ENCODE measurements at regions not wholly inside any gene's neighbourhood (a gene's known extent, or its start where the extent isn't known, plus 50 kb on each side); places are given as distances from the start of the nearest gene placed in this dataset.
"Not testable (repeated sequence)": the region's sequence is repeated elsewhere in the genome, so short reads cannot be mapped to it uniquely, and the experiment has no call there.

GRCh38 chr5:72760259-72760658, 56.2 kb upstream of the TNPO1 start:
- no peak for DNase-seq (ENCODE audit: low spot score)

- DNase-seq (ENCODE audit: low spot score), result no peak
Observed at GRCh38 chr5:72752909-72753308, 63.6 kb upstream of the TNPO1 start.

GRCh38 chr5:72749362-72749997, 67.0 kb upstream of the TNPO1 start:
- no peak for DNase-seq (ENCODE audit: low spot score)

- no peak for DNase-seq (ENCODE audit: low spot score)
Observed at GRCh38 chr5:72747826-72748225, 68.6 kb upstream of the TNPO1 start.

GRCh38 chr5:72746736-72747135, 69.7 kb upstream of the TNPO1 start:
- no peak for DNase-seq (ENCODE audit: low spot score)

DNA sequence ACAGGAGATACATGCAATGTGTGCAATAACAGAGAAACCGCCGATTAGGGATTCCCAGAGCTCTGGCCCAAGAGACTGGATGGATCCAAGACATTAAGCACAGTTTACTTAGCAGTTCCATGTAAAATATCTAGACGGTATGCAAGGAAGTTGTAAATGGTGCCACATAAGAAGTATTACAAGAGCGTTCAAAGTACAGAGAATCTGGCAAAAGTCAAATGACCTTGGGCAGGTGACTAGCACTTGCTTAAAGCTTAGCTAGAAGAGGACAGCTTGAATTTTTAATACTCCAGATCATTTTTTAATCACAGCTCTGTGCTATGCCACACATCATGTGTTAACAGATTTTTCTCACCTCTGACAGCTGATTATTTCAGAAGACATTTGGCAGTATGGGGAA, 72.3 kb upstream of the TNPO1 start:
- no peak for DNase-seq (ENCODE audit: low spot score)

GRCh38 chr5:72741805-72742204, 74.7 kb upstream of the TNPO1 start:
- DNase-seq (ENCODE audit: low spot score), result no peak

DNA sequence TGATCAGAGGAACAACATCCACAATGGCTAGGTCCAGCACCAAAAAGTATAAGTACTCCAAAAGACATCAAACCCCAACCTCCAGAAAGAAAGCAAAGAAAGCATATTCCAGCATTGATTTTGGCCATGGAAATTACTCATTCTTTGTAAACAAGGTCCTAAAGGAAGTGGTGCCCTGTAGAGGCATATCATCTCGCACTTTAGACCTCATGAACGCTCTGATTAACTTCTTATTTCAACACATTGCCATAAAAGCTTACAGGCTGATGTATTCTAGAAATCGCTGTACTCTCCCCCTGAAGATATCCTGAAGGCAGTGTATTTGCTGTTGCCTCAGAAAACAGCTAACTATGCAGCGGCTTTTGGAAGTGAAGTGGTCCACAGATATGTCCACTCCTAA, 82.7 kb upstream of the TNPO1 start:
- no peak for DNase-seq (ENCODE audit: low spot score)

DNA sequence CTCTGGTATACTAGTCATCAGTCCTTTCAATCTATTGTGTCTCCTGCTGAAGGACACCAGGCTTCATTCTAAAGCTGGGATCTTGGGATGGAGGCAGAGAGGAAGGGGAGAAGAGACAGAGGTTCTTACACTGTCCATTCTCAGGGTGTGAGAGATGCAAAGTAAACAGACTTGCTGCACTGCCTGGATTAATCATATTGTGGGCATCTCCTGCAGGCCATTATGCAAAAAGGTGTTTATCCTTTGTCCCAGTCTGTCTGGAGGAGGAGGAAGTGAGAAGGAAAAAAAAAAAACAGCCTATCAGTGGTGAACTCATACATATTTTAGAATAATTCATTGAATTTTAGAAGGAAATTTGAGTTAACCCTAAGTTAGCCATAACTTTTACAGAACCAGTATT, 92.9 kb upstream of the TNPO1 start:
- DNase-seq (ENCODE audit: low spot score), result no peak

GRCh38 chr5:72722792-72723452, 93.5 kb upstream of the TNPO1 start:
- DNase-seq (ENCODE audit: low spot score), result no peak

GRCh38 chr5:72721844-72722243, 94.6 kb upstream of the TNPO1 start:
- DNase-seq (ENCODE audit: low spot score), result no peak

DNA sequence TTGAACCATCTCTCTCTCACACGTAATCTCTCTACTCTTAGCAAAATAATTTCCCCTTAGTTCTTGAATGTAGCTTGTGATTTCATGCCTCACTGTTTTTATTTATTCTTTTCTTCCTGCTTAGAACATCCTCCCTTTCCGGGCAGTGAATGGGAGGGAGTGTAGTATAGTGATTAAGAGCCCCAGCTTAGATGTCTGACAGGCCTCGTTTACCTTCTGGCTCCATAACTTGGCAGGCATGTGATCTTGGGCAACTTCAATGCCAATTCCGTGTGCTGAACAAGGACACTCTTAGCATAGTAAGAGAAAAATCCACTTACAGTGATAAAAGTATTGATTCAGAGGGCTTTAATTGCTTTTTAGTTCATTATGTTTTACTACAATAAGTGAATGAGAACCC, 96.3 kb upstream of the TNPO1 start:
- no peak for DNase-seq (ENCODE audit: low spot score)

DNA sequence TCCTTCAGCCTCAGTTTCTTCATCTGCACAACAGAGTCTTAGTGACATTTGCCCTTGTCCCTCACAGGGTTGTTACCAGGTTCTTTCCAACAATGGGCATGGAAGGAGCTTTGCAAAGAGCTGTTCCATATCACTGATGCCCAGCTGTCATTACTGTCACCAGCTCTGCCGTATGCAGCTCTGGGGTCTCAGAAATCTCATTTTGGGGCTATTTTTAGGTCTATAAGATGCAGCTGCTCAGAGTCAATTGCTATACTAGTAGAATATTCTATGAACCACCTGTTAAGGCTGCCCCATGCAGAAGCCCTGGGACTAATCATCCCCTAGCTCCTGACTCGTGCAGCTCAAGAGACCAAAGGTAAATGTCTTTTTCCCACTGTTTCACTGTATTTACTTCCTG, 105.1 kb upstream of the TNPO1 start:
- DNase-seq (ENCODE audit: low spot score), result no peak

- no peak for DNase-seq (ENCODE audit: low spot score)
Observed at GRCh38 chr5:72709341-72709740, 107.1 kb upstream of the TNPO1 start.

DNA sequence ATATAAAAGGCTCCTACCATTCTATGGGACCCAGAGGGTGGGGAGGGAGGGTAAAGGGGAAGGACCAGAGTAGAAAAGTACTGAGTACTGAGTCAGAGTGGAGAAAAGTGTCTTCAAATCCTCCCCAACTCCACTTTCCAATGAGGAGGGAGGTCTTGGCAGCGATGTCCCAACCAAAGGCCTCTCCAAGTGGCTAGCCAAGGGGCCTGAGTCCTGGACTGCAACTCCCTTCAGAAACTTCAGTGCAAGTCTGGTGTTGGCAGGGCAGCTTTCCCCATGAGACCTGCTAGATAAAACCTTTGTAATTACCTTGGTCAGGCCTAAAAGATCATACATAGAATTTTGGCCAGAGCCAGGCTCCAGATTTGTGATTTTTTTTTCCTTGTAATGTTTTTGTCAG, 111.3 kb upstream of the TNPO1 start:
- DNase-seq (ENCODE audit: low spot score), result no peak

- DNase-seq (ENCODE audit: low spot score), result no peak
Observed at GRCh38 chr5:72703876-72704275, 112.6 kb upstream of the TNPO1 start.

DNA sequence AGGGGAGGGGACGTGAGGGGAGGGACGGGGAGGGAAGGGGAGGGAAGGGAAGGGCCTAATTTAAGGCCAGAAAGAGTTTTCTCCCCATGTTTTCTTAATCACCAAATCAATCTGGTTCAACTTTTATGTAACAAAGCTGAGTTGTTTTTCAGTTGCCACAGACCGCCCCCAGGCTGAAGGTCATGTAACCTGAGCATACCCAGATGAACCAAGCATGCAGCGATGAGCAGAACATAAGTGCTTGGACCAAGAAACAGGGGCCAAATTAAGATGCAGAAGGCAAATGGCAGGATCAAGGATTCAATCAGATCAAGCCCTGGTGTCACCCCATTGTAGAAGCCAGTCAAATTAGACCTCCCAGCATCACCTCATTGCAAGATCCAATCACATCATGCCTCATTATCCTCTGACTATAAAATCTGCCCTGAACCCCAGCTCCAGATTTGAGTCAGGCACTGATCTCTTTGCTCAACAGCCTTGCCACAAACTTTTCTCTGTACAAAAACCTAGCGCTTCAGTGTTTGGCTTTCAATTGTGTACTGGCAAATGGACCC, 113.5 kb upstream of the TNPO1 start:
- DNase-seq (ENCODE audit: low spot score), result no peak

DNA sequence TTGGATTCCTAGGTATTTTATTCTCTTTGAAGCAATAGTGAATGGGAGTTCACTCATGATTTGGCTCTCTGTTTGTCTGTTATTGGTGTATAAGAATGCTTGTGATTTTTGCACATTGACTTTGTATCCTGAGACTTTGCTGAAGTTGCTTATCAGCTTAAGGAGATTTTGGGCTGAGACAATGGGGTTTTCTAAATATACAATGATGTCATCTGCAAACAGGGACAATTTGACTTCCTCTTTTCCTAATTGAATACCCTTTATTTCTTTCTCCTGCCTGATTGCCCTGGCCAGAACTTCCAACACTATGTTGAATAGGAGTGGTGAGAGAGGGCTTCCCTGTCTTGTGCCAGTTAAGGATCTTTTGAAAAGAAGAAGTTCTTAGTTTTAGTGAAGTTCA, 114.4 kb upstream of the TNPO1 start:
- DNase-seq (ENCODE audit: low spot score), result not testable (repeated sequence)

DNA sequence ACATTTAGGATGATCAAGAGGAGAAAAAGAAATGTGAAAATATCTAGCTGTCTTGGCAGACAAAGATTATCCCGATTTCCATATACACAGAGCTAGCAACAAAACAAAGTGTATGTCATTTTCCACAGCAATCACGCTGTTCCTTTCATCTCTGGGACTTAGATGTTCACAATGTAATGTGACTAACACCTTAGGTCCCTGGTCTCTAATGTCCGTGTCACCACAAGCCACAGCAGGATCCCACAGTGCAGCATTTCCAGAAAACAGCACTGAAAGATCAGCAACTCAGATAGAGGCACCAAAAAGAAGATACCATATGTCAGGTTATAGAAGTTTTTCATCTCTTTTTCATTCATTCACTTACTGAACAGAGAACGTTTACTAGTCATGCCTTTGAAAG, 118.0 kb upstream of the TNPO1 start:
- no peak for DNase-seq (ENCODE audit: low spot score)

DNA sequence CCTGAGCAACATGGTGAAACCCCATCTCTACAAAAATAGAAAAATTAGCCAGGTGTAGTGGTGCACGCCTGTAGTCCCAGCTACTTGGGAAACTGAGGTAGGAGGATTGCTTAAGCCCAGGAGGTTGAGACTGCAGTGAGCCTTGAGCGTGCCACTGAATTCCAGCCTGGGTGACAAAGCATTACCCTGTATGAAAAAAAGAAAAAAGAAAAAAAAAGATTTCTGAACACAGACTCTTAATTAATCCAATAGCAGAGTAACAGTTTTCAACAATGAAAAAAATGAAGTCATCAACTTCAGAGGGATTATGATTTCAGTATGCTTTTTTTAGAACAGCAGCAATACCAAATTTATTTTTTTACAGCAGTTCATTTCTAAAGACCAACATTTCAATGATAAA, 118.8 kb upstream of the TNPO1 start:
- DNase-seq (ENCODE audit: low spot score), result no peak

DNA sequence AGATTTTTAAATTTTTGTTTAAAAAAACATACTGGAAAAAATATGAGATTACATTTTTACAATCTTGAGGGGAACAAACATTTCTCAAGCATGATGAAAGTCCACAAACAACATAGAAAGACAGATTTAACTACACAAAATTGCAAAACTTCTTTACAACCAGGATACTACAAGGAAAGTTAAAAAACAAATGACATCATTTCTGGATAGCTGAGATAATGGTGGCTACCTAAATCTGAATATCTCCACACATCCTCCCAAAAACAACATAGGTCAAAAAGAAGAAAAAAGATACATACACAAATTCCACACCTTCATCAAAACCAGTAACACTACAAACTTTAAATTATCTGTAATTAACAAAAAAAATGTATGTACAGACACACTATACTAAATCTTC, 120.8 kb upstream of the TNPO1 start:
- no peak for DNase-seq (ENCODE audit: low spot score)

GRCh38 chr5:72694856-72695255, 121.6 kb upstream of the TNPO1 start:
- DNase-seq (ENCODE audit: low spot score), result no peak

GRCh38 chr5:72693546-72694205, 122.8 kb upstream of the TNPO1 start:
- no peak for DNase-seq (ENCODE audit: low spot score)

Data from ecto neural progenitor cell (in vitro differentiated cells).